Liver (tissue), 7 donors: ENCODE measurements at regions not wholly inside any gene's neighbourhood (a gene's known extent, or its start where the extent isn't known, plus 50 kb on each side); places are given as distances from the start of the nearest gene placed in this dataset.

Experiments used
- DNase-seq: peaks from one replicate; pipeline ENCODE4 v3.0.0-alpha.2; 2017; ENCODE audit warnings: low spot score
- H3K27ac ChIP-seq, 2 donors: one replicate each; pipeline ENCODE4 v1.7.0; 2013; ENCODE audit warnings: inconsistent platforms in 2 of 2, low read length in 2 of 2, control low read depth in 1 of 2, low read depth in 1 of 2, mild to moderate bottlenecking in 1 of 2
- H3K27me3 ChIP-seq, 4 donors: one replicate each; pipeline versions ENCODE4 v1.6.1 to v1.7.0; 2013; ENCODE audit warnings: low read length in 3 of 4, inconsistent platforms in 1 of 4, mild to moderate bottlenecking in 1 of 4, moderate library complexity in 1 of 4; ENCODE audit not compliant: control insufficient read depth in 4 of 4, insufficient read depth in 4 of 4
- H3K36me3 ChIP-seq, 4 donors: one replicate each; pipeline versions ENCODE4 v1.6.1 to v1.7.0; 2013; ENCODE audit warnings: low read length in 3 of 4, mild to moderate bottlenecking in 3 of 4, low read depth in 1 of 4, moderate library complexity in 1 of 4; ENCODE audit not compliant: control insufficient read depth in 4 of 4, insufficient read depth in 3 of 4
- H3K4me1 ChIP-seq, 4 donors: one replicate each; pipeline versions ENCODE4 v1.6.1 to v1.7.0; 2013; ENCODE audit warnings: low read length in 3 of 4, mild to moderate bottlenecking in 3 of 4, moderate library complexity in 1 of 4; ENCODE audit not compliant: control insufficient read depth in 4 of 4, insufficient read depth in 4 of 4
- H3K4me3 ChIP-seq, 3 donors: one replicate each; pipeline versions ENCODE4 v1.6.1 to v1.7.0; 2013; ENCODE audit warnings: low read length in 3 of 3, control low read depth in 1 of 3, low read depth in 1 of 3, mild to moderate bottlenecking in 1 of 3
- H3K9ac ChIP-seq, 2 donors: one replicate each; pipeline ENCODE4 v1.7.0; 2013; ENCODE audit warnings: low read length in 2 of 2, mild to moderate bottlenecking in 2 of 2, moderate library complexity in 2 of 2, control low read depth in 1 of 2, low read depth in 1 of 2
- H3K9me3 ChIP-seq, 4 donors: one replicate each; pipeline versions ENCODE4 v1.6.1 to v1.7.0; 2013; ENCODE audit warnings: low read length in 3 of 4; ENCODE audit not compliant: control insufficient read depth in 4 of 4
- ATF3 ChIP-seq: IDR thresholded peaks from 2 replicates; pipeline ENCODE4 v1.6.1; 2016; ENCODE audit warnings: antibody characterized with exemption
- FOXA1 ChIP-seq: IDR thresholded peaks from 2 replicates; pipeline ENCODE4 v1.6.1; 2016; ENCODE audit warnings: antibody characterized with exemption
- GABPA ChIP-seq, 2 donors: IDR thresholded peaks in 1 of 2; conservative IDR thresholded peaks in 1 of 2; 2 replicates each; pipeline ENCODE4 v1.6.1; 2016; ENCODE audit warnings: antibody characterized with exemption in 2 of 2, mild to moderate bottlenecking in 1 of 2, moderate library complexity in 1 of 2
- HNF4A ChIP-seq, 2 donors: conservative IDR thresholded peaks; 2 replicates each; pipeline ENCODE4 v1.6.1; 2016; ENCODE audit warnings: antibody characterized with exemption in 2 of 2, mild to moderate bottlenecking in 2 of 2
- HNF4G ChIP-seq: IDR thresholded peaks from 2 replicates; pipeline ENCODE4 v1.6.1; 2016; ENCODE audit warnings: antibody characterized with exemption
- JUND ChIP-seq, 2 donors: IDR thresholded peaks; 2 replicates each; pipeline ENCODE4 v1.6.1; 2016; ENCODE audit warnings: antibody characterized with exemption in 2 of 2
- NR2F2 ChIP-seq: IDR thresholded peaks from 2 replicates; pipeline ENCODE4 v1.6.1; 2016; ENCODE audit warnings: antibody characterized with exemption
- RAD21 ChIP-seq, 2 donors: IDR thresholded peaks; 2 replicates each; pipeline ENCODE4 v1.6.1; 2016; ENCODE audit warnings: antibody characterized with exemption in 2 of 2, mild to moderate bottlenecking in 2 of 2
- REST ChIP-seq: IDR thresholded peaks from 2 replicates; pipeline ENCODE4 v1.6.1; 2016; ENCODE audit warnings: antibody characterized with exemption, mild to moderate bottlenecking
- RXRA ChIP-seq, 2 donors: IDR thresholded peaks; 2 replicates each; pipeline ENCODE4 v1.6.1; 2017 to 2018; ENCODE audit warnings: antibody characterized with exemption in 2 of 2, mild to moderate bottlenecking in 1 of 2
- SP1 ChIP-seq: IDR thresholded peaks from 2 replicates; pipeline ENCODE4 v1.6.1; 2018; ENCODE audit warnings: antibody characterized with exemption, mild to moderate bottlenecking
- TAF1 ChIP-seq: conservative IDR thresholded peaks from 2 replicates; pipeline ENCODE4 v1.6.1; 2016; ENCODE audit warnings: antibody characterized with exemption, mild to moderate bottlenecking
- YY1 ChIP-seq: IDR thresholded peaks from 2 replicates; pipeline ENCODE4 v1.6.1; 2016; ENCODE audit warnings: antibody characterized with exemption, mild to moderate bottlenecking
- ZBTB33 ChIP-seq: IDR thresholded peaks from 2 replicates; pipeline ENCODE4 v1.6.1; 2016; ENCODE audit warnings: antibody characterized with exemption
- WGBS: extraction: QIAGEN DNeasy Blood & Tissue Kit; methylation state at CpG from one replicate; pipeline ENCODE4 v1.1.7; 2013; 5-methylcytosine and 5-hydroxymethylcytosine counted together
- TF ChIP-seq, protein P1 (sequence below): IDR thresholded peaks from 2 replicates; pipeline ENCODE4 v1.6.1; 2016; ENCODE audit warnings: antibody characterized with exemption
- donor health status: healthy.
- donor health status: healthy.
- donor health status: healthy.
- donor health status: healthy.

GRCh38 chr3:5485427-5485826 lies 297.9 kb downstream of the EDEM1 start:
- TF ChIP-seq REST (no peak), SP1 (no peak), HNF4A (conservative IDR thresholded peaks at IDR 0.05) (no peak), TAF1 (no peak), JUND (IDR thresholded peaks at IDR 0.05) (no peak), YY1 (no peak), HNF4G (no peak), GABPA (IDR thresholded peaks at IDR 0.05 in 1 of 2, conservative IDR thresholded peaks at IDR 0.05 in 1 of 2) (no peak), ZBTB33 (no peak), NR2F2 (no peak), RXRA (IDR thresholded peaks at IDR 0.05) (no peak), RAD21 (IDR thresholded peaks at IDR 0.05) (no peak), FOXA1 (no peak), ATF3 (no peak)
- TF ChIP-seq, protein P1, sequence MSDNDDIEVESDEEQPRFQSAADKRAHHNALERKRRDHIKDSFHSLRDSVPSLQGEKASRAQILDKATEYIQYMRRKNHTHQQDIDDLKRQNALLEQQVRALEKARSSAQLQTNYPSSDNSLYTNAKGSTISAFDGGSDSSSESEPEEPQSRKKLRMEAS = no peak
- Histone ChIP-seq H3K9me3 (no peaks in the 10 kb centered on the region), H3K36me3 (no peaks in the 10 kb centered on the region), H3K4me3 (no peak overlapping the region), H3K9ac (no peak overlapping the region), H3K27ac (no peak overlapping the region), H3K4me1 (no peaks in the 10 kb centered on the region), H3K27me3 (peaks cover 0 to 2% (median 0%) of the 10 kb centered on the region in 4 donors)
- 67% methylated on average over 5 of the region's 5 CpGs for WGBS
- no peak for DNase-seq

GRCh38 chr3:5488771-5489170 lies 301.3 kb downstream of the EDEM1 start:
- TF ChIP-seq HNF4G = no peak
- Histone ChIP-seq H3K4me3 (no peak overlapping the region), H3K4me1 (no peaks in the 10 kb centered on the region), H3K9ac (no peak overlapping the region), H3K9me3 (no peaks in the 10 kb centered on the region), H3K27me3 (peaks cover 0 to 5% (median 0%) of the 10 kb centered on the region in 4 donors), H3K27ac (no peak overlapping the region), H3K36me3 (no peaks in the 10 kb centered on the region)
- DNase-seq = no peak
- WGBS = 86% methylated on average over 7 of the region's 7 CpGs
